IMR-90 (cell line): ENCODE measurements at regions not wholly inside any gene's neighbourhood (a gene's known extent, or its start where the extent isn't known, plus 50 kb on each side); places are given as distances from the start of the nearest gene placed in this dataset.

Experiments used
- ATAC-seq: fragments of 200-7000 bp; cut with Tn5 transposase; 2 replicates; pipeline ENCODE4 v1.9.1; 2020; ENCODE audit warnings: low read depth, mild to moderate bottlenecking, moderate library complexity
- BruUV-seq: library from RNA; stranded (reverse); fragments of 400-500 nt; replicated peaks from 2 replicates; lab custom pipeline; 2021; lab: Mats Ljungman, UMichigan
- CTCF ChIA-PET: fragments of 300-600 bp; formaldehyde crosslinking; extraction: SDS; loops from one replicate; lab custom pipeline; 2021; ENCODE audit warnings: antibody characterized with exemption; lab: Yijun Ruan, JAX
- POLR2A ChIA-PET: fragments of 300-600 bp; sonication (Branson Sonifier 250); formaldehyde crosslinking; loops from one replicate; lab custom pipeline; 2022; ENCODE audit warnings: antibody characterized with exemption; ENCODE audit not compliant: unreplicated experiment; lab: Charles Lee
- DNase-seq: peaks from one replicate; pipeline ENCODE4 v3.0.0; 2013
- H2AFZ ChIP-seq: replicated peaks from 2 replicates; pipeline ENCODE3; 2013; ENCODE audit warnings: low read length, mild to moderate bottlenecking; ENCODE audit not compliant: poor library complexity
- H2AK5ac ChIP-seq: 2 replicates; pipeline ENCODE4 v1.6.1; 2013; ENCODE audit warnings: low read depth, low read length, inconsistent platforms
- H2AK9ac ChIP-seq: replicated peaks from 2 replicates; pipeline ENCODE3; 2013; ENCODE audit warnings: mild to moderate bottlenecking, low read depth, low read length, moderate library complexity; ENCODE audit not compliant: poor library complexity
- H2BK120ac ChIP-seq: 2 replicates; pipeline ENCODE4 v1.6.1; 2013; ENCODE audit warnings: low read depth, low read length, inconsistent platforms
- H2BK15ac ChIP-seq: 3 replicates; pipeline ENCODE4 v1.6.1; 2013; ENCODE audit warnings: low read depth, low read length, inconsistent platforms
- H2BK20ac ChIP-seq: 2 replicates; pipeline ENCODE4 v1.6.1; 2013; ENCODE audit warnings: low read depth, mild to moderate bottlenecking, inconsistent platforms, low read length, moderate library complexity
- H2BK5ac ChIP-seq: 2 replicates; pipeline ENCODE4 v1.6.1; 2013; ENCODE audit warnings: mild to moderate bottlenecking, low read depth, low read length, inconsistent platforms; ENCODE audit not compliant: poor library complexity, severe bottlenecking
- H3K14ac ChIP-seq: replicated peaks from 2 replicates; pipeline ENCODE4 v1.6.1; 2013; ENCODE audit warnings: low read depth, low read length, inconsistent platforms
- H3K18ac ChIP-seq: 2 replicates; pipeline ENCODE4 v1.6.1; 2013; ENCODE audit warnings: low read depth, low read length, control low read depth
- H3K23ac ChIP-seq: 2 replicates; pipeline ENCODE4 v1.6.1; 2013; ENCODE audit warnings: low read depth, low read length, inconsistent platforms
- H3K27ac ChIP-seq: 2 replicates; pipeline ENCODE4 v1.5.1; 2013; ENCODE audit warnings: mild to moderate bottlenecking, control low read depth, low read length; ENCODE audit not compliant: insufficient read depth
- H3K27me3 ChIP-seq: 2 replicates; pipeline ENCODE4 v1.6.1; 2013; ENCODE audit warnings: low read length; ENCODE audit not compliant: control insufficient read depth, insufficient read depth
- H3K36me3 ChIP-seq: 2 replicates; pipeline ENCODE4 v1.6.1; 2013; ENCODE audit warnings: low read length, mixed read lengths; ENCODE audit not compliant: control insufficient read depth, insufficient read depth
- H3K4ac ChIP-seq: 2 replicates; pipeline ENCODE4 v1.6.1; 2013; ENCODE audit warnings: low read depth, low read length, inconsistent platforms
- H3K4me1 ChIP-seq: 2 replicates; pipeline ENCODE4 v1.6.1; 2013; ENCODE audit warnings: low read length, mixed read lengths; ENCODE audit not compliant: control insufficient read depth, insufficient read depth
- H3K4me2 ChIP-seq: 2 replicates; pipeline ENCODE4 v1.6.1; 2013; ENCODE audit warnings: low read depth, mild to moderate bottlenecking, control low read depth, low read length, moderate library complexity
- H3K4me3 ChIP-seq: 2 replicates; pipeline ENCODE4 v1.5.1; 2013; ENCODE audit warnings: low read depth, mild to moderate bottlenecking, control low read depth, low read length, moderate library complexity; ENCODE audit not compliant: insufficient read depth
- H3K56ac ChIP-seq: 2 replicates; pipeline ENCODE4 v1.6.1; 2013; ENCODE audit warnings: low read length, inconsistent platforms; ENCODE audit not compliant: insufficient read depth; ENCODE audit errors: extremely low read depth
- H3K79me1 ChIP-seq, 2 experiments: 2 replicates each; pipeline ENCODE4 v1.6.1; 2013; ENCODE audit warnings: low read length in 2 of 2, inconsistent platforms in 1 of 2, low read depth in 1 of 2
- H3K9ac ChIP-seq: 2 replicates; pipeline ENCODE4 v1.6.1; 2013; ENCODE audit warnings: low read depth, low read length, control low read depth
- H3K9me1 ChIP-seq: 2 replicates; pipeline ENCODE4 v1.6.1; 2013; ENCODE audit warnings: low read length, inconsistent platforms; ENCODE audit not compliant: insufficient read depth
- H3K9me3 ChIP-seq: 2 replicates; pipeline ENCODE4 v1.6.1; 2013; ENCODE audit warnings: low read length; ENCODE audit not compliant: control insufficient read depth, insufficient read depth
- H4K20me1 ChIP-seq: 2 replicates; pipeline ENCODE4 v1.6.1; 2013; ENCODE audit warnings: low read length, inconsistent platforms; ENCODE audit not compliant: insufficient read depth
- H4K5ac ChIP-seq: 2 replicates; pipeline ENCODE4 v1.6.1; 2013; ENCODE audit warnings: mild to moderate bottlenecking, low read depth, low read length, control low read depth
- H4K8ac ChIP-seq, 2 experiments: 2 replicates each; pipeline ENCODE4 v1.6.1; 2013; ENCODE audit warnings: low read depth in 2 of 2, low read length in 2 of 2, control low read depth in 1 of 2, inconsistent platforms in 1 of 2
- H4K91ac ChIP-seq: 2 replicates; pipeline ENCODE4 v1.6.1; 2013; ENCODE audit warnings: low read depth, low read length, inconsistent platforms; ENCODE audit not compliant: insufficient read depth
- CEBPB ChIP-seq: IDR thresholded peaks from 2 replicates; pipeline ENCODE4 v1.6.1; 2012; ENCODE audit warnings: low read depth, low read length, improper control_type of control experiment
- RAD21 ChIP-seq: IDR thresholded peaks from 2 replicates; pipeline ENCODE4 v1.6.1; 2012; ENCODE audit warnings: low read length, improper control_type of control experiment
- WGBS, 2 experiments: methylation state at CpG; one replicate each; pipeline versions ENCODE4 v1.1.5 to v1.1.7; 2013; ENCODE audit warnings: missing lambda C conversion rate in 2 of 2; ENCODE audit not compliant: insufficient read length in 1 of 2; ENCODE audit errors: extremely low coverage in 2 of 2; 5-methylcytosine and 5-hydroxymethylcytosine counted together
- dilution Hi-C: fragments of 300-500 bp; cut with HindIII; formaldehyde crosslinking; loops from one replicate; pipeline ENCODE4 v1.14.3; 2018; ENCODE audit warnings: low sequenced_read_pairs; ENCODE audit not compliant: unreplicated experiment
- in situ Hi-C: fragments of 300-500 bp; cut with MboI; formaldehyde crosslinking; loops from 3 replicates; pipeline ENCODE4 v1.14.3; 2019; ENCODE audit warnings: low sequenced_read_pairs, inconsistent platforms, mixed read lengths
- intact Hi-C: fragments of 100-400 bp; cut with micrococcal nuclease; formaldehyde crosslinking; loops from 2 replicates; pipeline ENCODE4 v1.10.0; 2022

GRCh38 chr5:163846512-163846911, 341.1 kb downstream of the MAT2B start:
- no peak overlapping the region for H3K23ac ChIP-seq
- CTCF ChIA-PET = no interaction called here
- no peak overlapping the region for H4K8ac ChIP-seq
- peaks cover 6% of the 10 kb centered on the region for H3K9me3 ChIP-seq
- no peak overlapping the region for H3K18ac ChIP-seq
- H2AFZ ChIP-seq = no peak overlapping the region
- no TSS peak for BruUV-seq
- no peak overlapping the region for H2AK5ac ChIP-seq
- no peak overlapping the region for H2BK5ac ChIP-seq
- H3K27ac ChIP-seq = no peak overlapping the region
- H4K91ac ChIP-seq = no peak overlapping the region
- no peaks in the 10 kb centered on the region for H4K20me1 ChIP-seq
- H3K9me1 ChIP-seq = no peaks in the 10 kb centered on the region
- H3K36me3 ChIP-seq = no peaks in the 10 kb centered on the region
- TF ChIP-seq RAD21 (no peak), CEBPB (peak; percentile 86)
- H3K4me2 ChIP-seq = no peak overlapping the region
- H3K56ac ChIP-seq = no peak overlapping the region
- H2BK120ac ChIP-seq = no peak overlapping the region
- no peaks in the 10 kb centered on the region for H3K27me3 ChIP-seq
- DNase-seq = peak; percentile 72
- H2AK9ac ChIP-seq = no peak overlapping the region
- no peak overlapping the region for H3K9ac ChIP-seq
- POLR2A ChIA-PET = no interaction called here
- H4K5ac ChIP-seq = no peak overlapping the region
- WGBS, 2 experiments = no CpG with 5 or more reads among the region's 1 CpG
- H2BK20ac ChIP-seq = no peak overlapping the region
- no peak overlapping the region for H3K4ac ChIP-seq
- H3K14ac ChIP-seq = no peak overlapping the region
- dilution Hi-C loops (no loop called here), in situ Hi-C loops (no loop called here), intact Hi-C loops (no loop called here)
- H2BK15ac ChIP-seq = no peak overlapping the region
- no peak overlapping the region for H3K4me3 ChIP-seq
- no peaks in the 10 kb centered on the region for H3K4me1 ChIP-seq
- H3K79me1 ChIP-seq = no peaks in the 10 kb centered on the region
- ATAC-seq = peak; percentile 49
